Right lung (tissue), 2 donors: ENCODE measurements at regions not wholly inside any gene's neighbourhood (a gene's known extent, or its start where the extent isn't known, plus 50 kb on each side); places are given as distances from the start of the nearest gene placed in this dataset.
"Not testable (repeated sequence)": the region's sequence is repeated elsewhere in the genome, so short reads cannot be mapped to it uniquely, and the experiment has no call there.

Experiments used
- DNase-seq, 2 donors: peaks; one replicate each; pipeline ENCODE4 v3.0.0-alpha.2; 2013

- DNase-seq: no peak
Measured at GRCh38 chr22:48305726-48306235, 1521.9 kb downstream of the BRD1 start.

DNA sequence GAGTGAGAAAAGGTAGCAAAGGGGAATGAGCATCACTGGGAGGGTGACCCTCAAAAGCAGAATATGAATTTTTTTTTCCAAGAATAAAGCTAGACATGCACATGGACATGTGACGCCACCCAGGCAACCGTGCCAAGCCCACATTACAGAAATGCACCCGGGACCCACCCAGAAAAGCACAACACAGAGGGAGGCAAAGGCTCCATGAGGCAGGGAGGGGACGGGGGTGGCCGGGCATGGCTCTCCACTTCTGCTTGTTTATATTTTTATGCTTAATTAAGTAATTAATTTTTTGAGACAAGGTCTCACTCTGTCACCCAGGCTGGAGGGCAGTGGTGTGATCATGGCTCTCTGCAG, 1524.3 kb downstream of the BRD1 start:
- DNase-seq: no peak

DNA sequence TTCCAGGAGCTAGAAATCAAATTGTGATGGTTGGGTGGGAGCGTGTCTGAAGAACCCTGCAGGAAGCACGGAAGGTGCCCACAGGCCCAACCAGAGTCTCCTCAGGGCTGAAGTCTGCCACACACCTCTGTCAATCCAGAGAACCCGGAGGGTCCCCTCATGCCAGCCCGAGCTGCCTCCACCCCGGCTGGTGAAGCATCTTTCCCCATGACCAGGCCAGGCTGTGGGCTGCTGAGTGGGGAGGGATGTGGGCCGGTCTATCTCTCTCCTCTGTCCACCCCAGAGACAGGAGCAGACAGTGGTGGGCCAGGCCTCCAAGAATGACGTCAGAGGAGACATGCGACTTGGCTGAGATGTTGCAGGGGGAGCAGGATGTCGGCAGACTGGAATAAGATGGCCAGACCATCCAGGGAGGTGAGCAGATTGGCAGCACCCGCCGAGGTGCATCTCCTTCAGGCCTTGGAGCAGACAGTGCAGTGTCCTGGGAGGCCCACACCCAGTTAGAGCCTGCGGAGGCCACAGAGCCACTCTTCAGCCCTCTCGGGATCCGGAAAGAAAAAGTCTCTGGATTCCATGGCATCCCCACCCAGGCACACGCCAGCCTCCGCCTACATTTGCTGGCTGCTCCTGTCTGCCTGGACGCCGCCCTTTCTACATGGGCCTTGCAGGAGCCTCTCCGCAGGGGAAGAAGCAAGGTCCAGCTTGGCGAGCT, 1524.9 kb downstream of the BRD1 start:
- DNase-seq: no peak

- no peak for DNase-seq
Measured at GRCh38 chr22:48301908-48302307, 1525.8 kb downstream of the BRD1 start.

DNA sequence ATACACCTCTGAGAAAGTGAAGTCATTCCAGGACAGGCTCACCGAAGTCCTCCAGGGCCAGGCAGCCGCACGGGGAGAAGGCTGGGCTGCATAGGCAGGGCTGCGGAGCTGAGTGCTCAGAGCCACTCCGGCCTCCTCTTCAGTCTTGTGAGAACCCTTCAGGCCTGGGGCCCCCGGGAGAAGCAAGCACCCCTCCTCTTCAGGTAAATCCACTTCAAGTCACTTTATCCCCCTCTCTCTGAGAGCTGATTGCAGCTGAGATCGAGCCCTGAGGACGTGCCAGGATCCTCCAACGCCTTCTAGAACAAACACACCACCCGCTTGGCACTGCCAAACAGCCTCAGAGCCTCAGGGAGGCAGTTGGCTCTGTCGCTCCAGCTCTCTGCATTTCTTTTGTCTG, 1526.3 kb downstream of the BRD1 start:
- peak; percentile 52 to 53 for DNase-seq

DNA sequence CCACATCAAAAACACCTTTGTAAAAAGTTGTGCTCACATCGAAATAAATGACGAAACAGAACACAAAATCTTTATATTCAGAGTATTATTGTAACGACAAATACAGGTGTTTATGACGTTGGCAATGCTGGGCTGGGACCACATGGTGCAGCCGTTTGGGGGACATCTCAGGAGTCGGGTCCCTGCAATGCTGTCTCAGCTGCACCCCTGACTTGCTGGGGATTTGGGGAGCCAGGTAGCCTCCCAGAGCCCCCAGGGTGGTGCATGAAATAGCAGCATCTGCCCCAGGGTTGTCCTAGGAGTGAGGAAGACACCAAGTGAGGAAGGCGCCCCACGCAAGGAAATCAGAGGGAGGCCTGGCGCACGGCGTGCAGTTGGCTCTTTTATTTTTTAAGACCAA, 1526.8 kb downstream of the BRD1 start:
- DNase-seq: no peak

DNA sequence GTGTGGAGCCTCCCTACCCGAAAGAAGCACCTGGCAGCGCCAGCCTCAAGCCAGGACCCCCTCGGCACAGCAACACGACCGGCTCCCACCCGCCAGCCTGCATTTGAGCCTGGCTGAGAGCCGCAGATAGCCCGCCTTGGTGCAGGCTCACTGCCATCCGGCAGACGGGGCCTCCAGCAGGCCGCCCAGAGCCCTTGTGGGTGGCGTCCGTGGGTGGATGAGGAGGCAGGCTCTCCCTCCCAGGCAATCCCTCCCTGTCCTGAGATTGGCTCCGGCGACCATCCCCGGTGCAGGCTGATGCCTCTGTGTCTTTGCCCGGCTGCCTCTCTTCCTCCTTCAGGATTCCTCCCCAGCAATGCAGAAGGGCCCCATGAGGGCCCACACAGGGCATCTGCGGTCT, 1527.9 kb downstream of the BRD1 start:
- DNase-seq: no peak

- no peak for DNase-seq
Measured at GRCh38 chr22:48299124-48299523, 1528.5 kb downstream of the BRD1 start.

DNA sequence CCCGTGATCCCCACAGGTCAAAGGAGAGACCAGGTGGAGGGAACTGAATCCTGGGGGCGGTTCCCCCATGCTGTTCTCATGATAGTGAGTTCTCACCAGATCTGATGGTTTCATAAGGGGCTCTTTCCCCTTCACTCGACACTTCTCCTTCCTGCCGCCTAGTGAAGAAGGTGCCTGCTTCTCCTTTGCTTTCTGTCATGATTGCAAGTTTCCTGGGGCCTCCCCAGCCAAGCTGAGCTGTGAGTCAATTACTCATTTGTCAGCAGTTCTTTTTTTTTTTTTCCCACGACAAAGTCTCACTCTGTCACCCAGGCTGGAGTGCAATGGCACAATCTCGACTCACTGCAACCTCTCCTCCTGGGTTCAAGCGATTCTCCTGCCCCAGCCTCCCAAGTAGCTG, 1530.4 kb downstream of the BRD1 start:
- no peak for DNase-seq

GRCh38 chr22:48289954-48290353, 1527.5 kb downstream of the TBC1D22A start:
- DNase-seq: not testable (repeated sequence)

GRCh38 chr22:48288376-48288940, 1526.0 kb downstream of the TBC1D22A start:
- DNase-seq: no peak

GRCh38 chr22:48287031-48287430, 1524.6 kb downstream of the TBC1D22A start:
- DNase-seq: no peak

GRCh38 chr22:48284671-48285070, 1522.2 kb downstream of the TBC1D22A start:
- DNase-seq: no peak

GRCh38 chr22:48282804-48283203, 1520.4 kb downstream of the TBC1D22A start:
- DNase-seq: no peak

DNA sequence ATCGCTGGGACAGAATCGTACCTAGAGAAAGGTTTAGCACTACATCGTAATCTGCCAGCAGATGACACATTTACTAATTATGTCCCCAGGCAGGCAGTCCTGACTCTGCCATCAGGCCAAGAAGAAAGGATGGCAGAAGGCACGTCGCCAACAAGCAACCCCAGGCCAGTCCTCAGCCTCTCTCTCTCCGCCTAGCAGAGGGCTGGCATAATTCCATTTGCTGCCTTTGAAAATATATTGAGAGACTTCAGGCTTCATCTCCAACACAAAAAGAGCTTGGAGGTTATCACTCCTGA, 1517.0 kb downstream of the TBC1D22A start:
- no peak for DNase-seq

DNA sequence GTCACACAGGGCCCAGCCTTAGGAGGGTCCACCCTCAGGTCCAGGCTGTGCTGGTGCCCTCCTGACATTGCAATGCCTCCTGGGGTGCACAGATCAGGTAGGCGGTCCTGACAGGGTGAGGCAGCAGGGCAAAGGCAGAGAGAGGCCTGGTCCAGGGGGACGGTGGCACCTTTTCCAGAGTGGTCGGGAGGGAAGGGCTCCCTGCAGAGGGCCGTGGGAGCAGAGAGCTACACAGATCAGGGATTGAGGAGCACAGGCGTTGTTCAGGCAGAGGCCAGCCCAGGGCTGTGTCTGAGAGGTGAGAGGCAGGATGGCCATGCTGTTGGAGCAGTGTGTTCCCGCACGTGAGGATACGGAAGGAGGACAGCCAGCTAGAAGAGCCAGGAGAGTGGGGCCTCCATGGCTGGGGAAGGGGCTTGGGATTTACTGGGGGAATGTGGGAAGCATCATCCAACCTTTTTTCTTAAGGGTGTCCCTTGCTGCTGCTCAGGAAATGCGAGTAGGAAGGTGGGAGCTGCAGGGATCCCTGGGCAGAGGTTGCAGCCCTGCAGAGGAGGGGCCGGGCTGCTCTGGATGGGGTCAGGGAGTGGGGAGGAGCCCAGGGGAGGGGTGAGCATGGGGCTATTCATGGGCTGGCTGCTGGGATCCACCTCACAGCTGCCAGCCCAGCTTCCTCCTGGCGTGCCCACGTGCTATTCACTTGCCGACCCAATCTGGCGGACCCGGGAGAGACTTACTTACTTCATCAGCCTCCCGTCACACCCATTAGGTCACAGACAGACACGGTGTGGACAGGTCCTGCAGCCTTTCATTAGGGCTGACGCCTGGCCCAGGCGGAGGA, 1516.4 kb downstream of the TBC1D22A start:
- DNase-seq: no peak

GRCh38 chr22:48277868-48278581, 1515.6 kb downstream of the TBC1D22A start:
- no peak for DNase-seq

DNA sequence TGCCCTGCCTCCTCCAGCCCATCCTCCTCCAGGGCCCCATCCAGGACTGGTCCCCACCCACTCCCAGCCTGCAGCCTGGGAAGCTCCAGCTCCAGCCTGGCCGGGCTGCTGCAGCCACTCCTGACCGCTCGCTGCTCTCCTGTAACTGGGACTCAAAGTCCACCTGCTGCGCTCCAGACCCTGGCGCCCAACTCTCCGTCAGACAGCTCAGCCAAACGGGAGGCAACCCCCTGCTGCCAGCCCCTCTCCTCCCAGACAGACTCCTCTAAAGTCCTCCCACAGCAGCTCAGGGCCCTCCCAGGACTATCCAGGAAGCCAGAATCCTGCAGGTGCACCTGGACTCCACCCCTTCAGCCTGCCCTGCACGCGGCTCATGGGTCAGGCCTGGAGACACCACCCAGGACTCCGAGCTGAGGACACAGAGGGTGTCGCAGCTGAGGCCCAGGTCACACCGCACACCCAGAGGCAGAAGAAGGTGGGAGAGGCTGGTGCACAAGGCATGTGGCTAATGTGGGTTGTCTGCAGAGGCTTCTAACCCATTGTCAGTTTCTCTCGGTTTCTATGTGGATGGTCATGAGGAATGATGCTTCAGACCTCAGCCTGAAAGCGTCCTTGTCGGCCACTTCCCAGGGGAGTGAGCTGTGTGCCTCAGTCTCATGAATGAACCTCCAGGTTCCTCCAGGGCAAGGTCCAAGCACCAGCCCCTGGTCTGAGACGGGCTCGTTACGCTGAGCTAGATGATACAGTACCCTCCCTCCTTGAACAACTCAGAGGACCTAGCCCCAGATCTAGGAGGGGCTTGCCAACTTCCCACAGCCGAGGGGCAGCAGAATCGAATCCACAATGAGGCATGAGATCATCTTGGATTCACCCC, 1514.8 kb downstream of the TBC1D22A start:
- no peak for DNase-seq

DNA sequence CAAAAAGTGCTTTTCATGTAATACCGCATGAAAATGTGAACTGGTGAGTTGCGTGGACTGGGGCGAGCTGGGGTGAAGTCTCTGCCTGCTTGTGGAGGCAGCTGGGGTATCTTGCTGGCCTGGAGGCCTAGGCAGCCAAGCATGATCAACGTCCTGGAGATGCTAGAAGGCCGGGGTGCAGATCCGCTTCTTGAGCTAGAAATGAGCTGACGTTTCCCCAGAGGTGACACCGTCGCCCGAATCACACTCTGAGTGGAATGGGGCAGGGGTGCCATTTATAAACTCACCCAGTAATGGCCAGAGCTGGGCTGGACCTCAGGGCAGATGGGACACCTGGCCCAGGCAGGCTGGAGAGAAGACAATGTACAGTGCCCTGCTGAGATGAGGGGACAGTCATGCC, 1513.0 kb downstream of the TBC1D22A start:
- no peak for DNase-seq

DNA sequence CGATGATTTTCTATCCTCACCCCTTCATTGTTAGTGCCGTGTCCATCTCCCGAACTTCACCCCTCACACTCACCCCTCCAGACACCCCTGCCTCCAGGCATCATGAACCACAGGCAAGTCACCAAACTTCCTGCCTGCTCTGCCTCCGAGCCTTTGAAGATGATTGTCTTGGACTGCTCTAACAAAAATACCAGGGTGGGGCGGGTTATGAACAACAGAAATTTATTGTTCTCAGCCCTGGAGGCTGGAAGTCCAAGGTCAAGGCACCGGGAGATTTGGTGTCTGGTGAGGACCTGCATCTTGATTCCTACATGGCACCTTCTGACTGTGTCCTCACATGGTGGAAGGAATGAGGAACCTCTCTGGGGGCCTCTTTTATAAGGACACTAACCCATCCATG, 1508.3 kb downstream of the TBC1D22A start:
- DNase-seq: no peak

DNA sequence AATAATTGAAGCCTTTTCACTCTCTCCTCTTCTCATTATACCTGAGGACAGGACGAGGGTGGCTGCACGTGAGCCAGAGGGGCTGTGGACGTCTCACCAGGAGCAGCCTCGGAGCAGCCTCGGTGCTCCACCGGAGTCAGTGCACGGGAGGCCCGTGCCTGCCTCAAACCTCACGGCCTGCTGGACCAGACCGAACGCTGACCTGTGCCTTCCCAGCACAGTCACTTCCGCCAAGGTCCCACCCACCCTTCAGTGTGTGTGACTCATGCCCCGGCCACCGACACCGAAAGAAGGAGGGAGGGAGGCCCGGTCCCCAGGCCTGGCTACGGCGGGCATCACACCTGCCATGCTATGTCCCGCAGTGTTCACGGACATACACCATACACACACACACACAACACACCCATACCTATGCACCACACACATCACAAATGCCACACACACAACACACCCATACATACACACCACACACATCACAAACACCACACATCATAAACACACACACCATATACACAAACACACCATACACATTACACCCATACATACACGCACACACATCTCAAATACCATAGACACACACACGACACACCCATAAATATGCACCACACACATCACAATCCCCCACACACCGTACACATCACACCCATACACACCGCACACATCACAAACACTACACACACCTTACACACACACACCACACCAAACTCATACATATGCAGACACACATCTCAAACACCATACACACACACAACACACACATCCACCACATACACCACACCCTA, 1506.5 kb downstream of the TBC1D22A start:
- no peak for DNase-seq
